NCI-H2081 (cell line): ENCODE measurements at regions not wholly inside any gene's neighbourhood (a gene's known extent, or its start where the extent isn't known, plus 50 kb on each side); places are given as distances from the start of the nearest gene placed in this dataset.

Experiments used
- DNase-seq, 2 experiments: peaks; one replicate each; lab custom pipeline; 2025; lab: John Stamatoyannopoulos, UW

DNA sequence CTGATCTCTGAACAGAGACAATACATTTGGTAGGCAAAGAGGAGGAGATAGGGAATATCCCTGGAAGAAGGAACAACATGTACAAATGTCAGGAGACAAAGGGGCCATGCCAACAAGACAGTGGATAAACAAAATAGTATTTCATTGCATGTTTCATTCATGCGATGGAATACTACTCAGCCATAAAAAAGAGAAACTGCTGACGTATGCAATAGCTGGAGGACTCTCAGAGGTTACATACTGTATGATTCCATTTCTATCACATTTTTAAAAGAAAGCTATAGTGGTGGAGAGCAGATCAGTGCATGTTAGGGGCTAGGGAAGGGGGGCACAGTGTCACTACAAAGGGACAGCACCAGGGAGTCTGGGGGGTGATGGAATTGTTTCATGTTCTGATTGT, 572.9 kb upstream of the CADM1 start:
- no peak for DNase-seq

DNA sequence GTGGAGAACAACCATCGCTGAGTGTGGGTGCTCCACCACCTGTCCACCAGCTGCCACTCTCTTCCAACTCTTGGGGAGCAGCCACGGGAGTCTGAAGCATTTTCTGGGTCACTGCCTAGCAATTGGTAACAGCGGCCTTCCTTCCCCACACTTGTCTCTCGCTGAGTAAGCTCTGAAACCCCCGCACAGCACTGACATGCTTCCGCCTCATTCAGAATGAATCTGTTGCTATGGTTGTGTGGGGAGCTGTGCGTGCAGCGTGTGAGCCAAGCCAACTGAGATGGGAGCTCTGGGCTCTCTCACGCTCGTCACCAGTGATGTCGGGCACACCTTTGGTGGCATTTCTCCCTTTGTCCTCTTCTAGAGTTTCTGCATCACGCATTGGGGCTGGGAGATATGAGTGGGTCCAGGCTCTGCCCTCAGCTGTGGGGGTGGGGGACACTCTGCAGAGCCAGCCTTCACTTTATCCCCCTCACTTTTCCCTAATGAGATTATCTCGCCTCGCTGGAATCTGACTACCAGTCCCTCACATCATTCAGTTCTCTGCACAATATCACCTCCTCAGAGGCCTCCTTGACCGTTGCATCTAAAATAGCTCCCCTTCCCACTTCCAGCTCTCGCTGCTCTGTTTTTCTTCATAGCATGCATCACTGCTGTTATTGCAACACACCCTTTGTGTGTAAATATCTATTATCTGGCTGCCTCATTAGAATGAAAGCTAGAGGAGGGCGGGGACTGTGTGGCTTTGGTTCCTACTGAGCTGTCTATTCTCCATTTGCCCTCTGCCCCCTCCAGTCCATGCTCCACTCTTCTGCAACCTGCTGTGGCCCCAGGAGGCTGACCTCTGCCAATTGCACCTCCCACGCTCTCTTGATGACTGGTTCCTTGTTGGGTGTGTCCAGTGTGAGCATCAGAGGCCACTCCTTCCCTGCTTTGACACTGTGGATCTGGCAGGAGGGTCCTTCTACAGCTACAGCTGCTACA, 569.9 kb upstream of the CADM1 start:
- DNase-seq, result peak in 1 of 2 experiments; percentile 30

DNA sequence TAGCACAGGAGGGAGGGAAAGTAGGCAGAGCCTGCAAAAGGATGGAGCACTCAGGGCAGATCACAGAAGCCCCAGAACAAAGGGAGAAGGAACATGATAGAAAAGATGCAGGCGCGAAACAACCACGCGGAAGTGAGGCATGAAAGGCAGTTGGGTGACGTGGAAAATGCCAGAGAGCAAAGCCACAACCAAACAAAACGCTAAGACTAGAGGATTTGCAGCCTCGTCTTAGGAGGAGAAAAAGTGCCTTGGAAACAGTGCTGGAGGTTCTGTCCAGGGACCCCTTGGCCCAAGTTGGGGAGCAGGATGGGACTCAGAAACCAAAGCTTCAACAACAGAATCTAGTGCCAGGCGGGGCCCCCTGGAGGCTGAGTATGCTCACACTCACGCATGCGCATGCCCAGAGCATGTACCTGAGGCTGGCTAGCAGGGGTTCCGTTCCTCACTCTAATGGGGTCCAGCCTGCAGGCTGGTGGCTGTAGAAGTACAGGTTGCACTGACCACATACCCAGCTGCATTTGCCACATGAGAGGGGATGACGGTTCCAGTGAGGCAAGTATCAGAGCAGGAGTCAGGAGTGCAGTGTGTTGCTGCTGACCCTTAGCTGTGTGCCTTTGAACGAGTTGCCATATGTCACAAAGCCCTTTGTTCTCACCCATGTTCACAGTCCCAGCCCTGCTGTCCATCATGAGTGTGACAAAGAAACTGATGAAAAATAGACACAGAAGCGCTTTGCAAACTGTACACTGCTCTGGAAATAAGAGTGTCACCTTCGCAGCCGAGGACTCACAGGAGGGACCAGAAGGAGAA, 568.6 kb upstream of the CADM1 start:
- DNase-seq, result no peak

DNA sequence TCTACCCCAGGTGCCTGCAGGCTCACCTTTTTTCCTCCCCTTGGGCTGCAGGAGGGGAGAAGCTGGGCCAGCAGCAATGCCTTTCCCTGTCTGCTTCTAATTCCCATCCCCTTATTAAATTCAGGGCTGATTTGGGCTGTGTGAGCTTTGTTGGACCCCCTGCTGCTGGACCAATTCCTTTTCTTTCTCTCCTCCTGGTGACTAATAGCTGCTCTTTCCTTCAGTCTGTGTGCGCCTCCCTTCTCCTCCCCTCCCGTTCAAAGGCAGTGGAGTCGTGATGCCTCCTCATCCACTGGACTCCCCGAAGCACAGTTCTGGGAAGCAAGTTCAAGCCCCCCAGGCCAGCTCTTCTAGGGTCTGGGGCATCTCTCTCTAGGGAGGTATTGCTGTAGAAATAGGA, 567.9 kb upstream of the CADM1 start:
- DNase-seq, result no peak

DNA sequence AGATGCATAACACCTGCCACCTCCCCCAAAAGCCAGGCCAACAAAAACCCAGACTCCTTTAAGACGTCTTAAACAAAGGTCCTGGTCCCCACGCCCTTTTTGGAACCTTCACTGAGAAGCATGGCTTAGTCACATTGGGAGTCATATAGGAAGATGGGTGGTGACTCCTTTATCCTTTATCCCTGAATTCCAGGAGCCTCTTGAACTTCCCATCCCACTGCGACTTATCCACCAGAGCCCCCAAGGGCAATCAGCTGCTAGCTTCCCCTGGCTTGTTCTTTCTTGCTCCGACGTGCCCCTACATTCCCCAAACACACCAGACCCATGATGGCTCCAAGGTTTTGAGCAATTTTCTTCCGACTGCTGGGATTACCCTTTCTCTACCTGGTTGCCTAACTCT, 567.0 kb upstream of the CADM1 start:
- no peak for DNase-seq

DNA sequence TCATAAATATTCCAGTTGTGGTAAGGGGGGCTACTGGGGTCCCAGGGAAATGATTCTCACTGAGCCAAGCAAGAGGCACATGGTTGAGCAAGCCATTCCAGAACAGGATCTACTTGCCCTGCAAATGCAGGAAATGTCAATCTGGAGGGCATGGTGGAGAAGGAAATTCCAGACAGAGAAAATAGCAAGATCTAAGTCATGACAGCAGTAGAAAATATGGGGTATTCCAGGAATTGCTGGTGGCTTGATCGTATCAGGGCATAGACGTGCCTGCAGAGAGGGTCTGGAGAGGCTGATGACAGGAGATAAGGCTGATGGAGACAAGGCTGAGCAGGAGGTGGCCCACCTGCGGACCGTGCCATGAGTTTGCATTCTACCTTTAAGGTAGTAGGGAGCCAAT, 566.3 kb upstream of the CADM1 start:
- DNase-seq, result no peak

DNA sequence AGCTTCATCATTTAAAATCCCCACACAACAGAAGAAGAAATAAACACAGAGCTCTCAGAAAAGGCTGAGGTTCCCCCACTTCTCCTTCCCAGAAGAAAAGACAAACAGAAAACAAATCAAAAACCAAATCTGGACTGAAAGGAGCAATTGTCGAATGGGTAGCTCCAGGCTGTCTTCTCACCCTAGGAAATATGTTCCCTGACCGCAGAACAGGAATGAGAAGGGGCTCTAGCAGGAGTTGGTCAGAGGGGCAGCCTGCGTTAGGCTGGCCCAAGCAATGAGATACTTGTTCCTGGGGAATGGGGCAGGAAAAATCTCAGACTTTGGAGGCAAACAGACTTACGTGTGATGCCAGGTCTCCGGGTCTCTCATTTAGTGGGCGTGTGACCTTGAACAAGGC, 562.6 kb upstream of the CADM1 start:
- DNase-seq, result no peak

DNA sequence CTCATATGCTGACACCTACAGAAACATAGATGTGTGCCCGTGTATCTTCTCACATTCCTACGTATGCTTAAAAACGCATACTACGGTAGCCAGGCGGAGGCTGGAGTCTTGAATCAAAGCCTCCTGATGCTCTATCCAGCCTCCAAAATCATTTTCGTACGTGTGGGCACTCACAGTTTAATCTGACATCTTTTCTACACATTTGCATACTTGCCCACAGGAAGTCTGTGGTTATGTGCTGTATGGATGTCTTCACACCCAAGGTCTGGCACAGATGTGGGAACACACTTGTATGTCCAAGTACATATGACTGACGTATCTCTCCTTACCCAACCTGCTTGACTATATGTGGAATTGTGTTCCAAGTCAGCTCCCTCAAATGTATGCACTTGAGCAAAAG, 561.8 kb upstream of the CADM1 start:
- DNase-seq, result no peak

DNA sequence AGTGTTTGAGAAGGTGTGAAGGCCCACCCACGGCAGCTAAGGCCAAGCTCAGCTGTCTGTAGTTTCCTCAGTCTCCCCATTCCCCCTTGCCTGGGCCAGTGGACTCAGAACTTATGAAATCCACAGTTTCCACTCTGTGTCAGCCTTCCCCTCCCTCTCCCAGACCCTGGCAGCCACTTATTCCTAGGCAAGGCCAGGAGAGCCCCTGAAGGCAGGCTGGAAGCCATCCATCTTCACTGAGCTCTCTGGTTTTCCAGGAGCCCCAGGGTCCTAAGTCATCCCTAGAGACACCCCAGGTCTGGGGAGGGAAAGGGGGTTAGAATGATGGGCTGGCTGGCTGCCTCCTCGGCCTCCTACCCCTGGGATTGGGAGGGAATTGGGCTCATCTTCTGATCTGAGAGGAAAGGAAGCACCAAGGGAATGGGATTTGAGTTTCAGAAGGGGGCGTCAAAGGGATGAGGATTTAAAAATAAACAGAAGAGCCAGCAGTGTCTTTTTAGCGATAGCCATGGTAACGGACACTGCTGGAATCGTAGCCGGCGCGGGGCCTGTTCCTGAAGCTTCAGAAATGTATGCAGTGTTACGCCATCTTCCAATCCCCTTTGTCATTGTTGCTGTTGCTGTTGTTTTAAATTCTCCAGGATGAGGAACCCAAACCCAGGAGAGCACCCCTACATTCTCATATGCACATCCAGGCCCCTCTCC, 561.1 kb upstream of the CADM1 start:
- no peak for DNase-seq

DNA sequence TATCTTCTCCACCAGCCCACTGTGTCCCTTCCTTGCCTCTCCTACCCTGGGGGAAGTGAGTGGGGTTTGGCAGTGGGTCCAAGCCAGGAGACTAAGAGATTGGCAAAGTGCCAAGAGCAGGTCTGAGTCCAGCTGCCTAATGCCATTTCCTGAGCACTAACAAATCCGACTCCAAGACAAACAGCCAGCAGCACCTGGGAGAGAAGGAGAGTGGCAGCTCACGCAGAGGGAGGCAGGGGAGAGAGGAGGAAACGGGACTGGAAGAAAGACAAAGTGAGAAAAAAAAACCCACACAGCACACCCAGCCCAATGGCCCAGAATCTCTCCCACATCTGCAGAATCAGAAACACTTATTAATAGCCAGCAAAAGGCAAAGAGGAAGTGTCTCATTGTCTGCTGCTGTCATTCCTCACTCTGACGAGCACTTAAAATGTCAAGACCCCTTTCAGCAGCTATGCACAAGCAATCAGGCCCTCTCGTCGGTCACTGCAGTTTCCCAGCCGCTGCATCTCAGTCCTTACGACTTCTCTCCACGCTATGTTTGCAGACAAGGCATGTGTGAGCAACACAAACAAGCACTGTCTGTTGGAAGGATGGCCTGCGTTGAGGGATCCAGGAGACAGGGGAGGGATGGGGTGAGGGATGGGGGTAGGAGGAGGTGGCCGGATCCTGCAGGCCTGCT, 558.4 kb upstream of the CADM1 start:
- DNase-seq, result peak; percentile 90 to 98

DNA sequence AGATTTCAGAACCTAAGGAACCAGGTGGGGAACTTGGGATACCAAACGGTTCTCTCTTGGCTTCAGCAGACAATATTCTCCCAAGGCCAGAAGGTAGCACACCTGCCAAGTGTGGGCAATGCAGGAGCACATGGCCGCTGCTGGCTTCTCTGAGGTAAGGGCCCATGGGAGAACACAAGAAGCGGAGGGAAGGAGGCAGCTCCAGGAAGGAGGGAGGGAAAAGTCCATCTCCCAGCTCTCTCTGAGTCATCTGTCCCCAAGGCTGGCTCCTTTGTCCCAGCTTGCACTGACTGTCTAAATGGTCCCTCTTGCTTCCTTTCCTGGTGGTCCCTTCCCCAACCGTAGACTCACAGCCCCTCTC, 557.9 kb upstream of the CADM1 start:
- DNase-seq, result peak in 1 of 2 experiments; percentile 65

DNA sequence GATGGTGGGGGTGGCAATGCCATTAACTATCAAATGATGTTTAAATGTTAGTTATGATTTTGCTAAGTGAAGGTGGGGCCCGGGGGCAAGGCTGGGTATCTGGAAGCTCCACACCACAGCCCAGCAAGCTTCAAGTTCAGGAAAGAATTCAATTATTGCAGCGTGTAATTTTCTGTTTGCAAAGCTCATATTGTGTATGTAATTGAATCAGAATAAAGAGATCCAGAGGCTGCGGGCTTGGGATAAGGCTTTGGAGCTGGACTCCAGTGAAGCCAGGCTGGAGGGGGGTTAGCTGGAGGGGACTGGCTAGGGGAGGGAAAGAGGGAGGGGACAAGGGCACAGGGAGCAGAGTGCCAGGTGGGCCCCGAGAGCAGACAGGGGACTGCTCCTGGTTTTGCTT, 557.1 kb upstream of the CADM1 start:
- DNase-seq, result peak; percentile 35 to 72

DNA sequence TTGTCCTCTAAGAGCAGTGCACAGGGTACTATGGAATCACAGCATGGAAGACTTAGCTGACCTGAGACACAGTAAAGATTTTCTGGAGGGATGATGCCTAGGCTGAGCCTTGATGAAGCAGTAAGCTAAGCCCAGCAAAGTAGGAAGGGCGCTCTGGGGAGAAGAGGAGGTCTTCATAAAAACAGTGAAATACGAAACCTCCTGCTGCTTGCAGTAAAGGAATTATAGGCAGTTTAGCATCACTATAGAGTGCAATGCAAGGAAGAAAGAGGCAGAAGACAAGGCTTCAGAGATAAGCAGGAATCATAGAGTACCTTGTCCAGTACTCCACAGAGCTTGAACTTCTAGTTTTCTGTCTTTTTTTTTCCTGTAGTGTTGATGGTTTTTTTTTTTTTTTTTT, 555.7 kb upstream of the CADM1 start:
- no peak for DNase-seq

DNA sequence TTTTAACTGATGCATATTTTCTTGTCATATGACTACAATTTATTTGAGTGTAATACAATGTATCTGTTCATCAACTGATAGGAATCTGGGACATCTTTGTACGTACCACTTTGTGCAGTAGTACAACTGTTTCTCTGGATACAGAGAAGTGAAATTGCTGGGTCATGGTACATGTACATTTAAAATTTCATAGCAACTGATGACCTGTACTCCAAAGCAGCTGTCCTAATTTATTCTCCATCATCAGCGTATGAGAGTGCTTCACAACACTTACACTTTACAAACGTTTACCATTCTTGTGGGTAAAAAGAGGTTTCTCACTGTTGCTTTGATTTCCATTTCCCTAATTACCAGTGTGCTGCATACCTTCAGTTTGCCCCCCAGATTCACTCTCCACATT, 552.8 kb upstream of the CADM1 start:
- no peak for DNase-seq

DNA sequence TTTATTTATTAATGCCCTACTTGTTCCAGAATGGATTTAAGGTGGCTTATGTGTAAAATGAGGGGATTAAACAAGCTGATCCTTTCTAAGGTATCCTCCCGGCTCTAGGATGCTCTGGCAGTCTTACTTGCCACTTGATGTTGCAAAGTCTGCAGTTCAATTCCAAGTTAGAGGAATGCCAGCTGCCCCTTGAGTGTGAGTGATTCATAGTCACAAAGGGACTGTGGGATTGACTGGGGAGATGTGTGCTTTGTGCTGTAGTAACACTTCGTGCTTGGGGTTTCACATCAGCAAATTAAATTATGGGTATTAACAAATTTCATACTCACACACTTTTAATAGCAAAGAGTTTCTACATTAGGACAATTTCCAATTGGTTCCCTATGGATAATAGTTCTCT, 550.8 kb upstream of the CADM1 start:
- DNase-seq, result no peak

DNA sequence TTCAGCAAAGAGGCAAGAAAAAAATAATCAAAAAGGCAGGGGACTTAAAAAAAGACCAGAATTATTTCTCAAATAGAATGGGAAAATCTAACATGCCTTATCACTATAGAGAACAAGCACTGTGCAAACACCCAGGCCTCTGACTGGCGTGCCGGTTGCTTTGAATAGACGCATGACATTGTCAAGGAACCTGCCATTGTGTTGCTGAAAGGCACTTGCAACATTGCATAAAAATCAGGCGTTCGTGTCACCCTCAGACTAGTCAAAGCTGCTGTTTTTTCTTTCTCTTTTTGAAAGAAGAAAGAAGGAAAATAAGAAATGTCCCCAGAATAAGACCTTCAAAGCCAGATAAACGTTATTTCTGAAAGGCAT, 549.3 kb upstream of the CADM1 start:
- DNase-seq, result peak in 1 of 2 experiments; percentile 62

DNA sequence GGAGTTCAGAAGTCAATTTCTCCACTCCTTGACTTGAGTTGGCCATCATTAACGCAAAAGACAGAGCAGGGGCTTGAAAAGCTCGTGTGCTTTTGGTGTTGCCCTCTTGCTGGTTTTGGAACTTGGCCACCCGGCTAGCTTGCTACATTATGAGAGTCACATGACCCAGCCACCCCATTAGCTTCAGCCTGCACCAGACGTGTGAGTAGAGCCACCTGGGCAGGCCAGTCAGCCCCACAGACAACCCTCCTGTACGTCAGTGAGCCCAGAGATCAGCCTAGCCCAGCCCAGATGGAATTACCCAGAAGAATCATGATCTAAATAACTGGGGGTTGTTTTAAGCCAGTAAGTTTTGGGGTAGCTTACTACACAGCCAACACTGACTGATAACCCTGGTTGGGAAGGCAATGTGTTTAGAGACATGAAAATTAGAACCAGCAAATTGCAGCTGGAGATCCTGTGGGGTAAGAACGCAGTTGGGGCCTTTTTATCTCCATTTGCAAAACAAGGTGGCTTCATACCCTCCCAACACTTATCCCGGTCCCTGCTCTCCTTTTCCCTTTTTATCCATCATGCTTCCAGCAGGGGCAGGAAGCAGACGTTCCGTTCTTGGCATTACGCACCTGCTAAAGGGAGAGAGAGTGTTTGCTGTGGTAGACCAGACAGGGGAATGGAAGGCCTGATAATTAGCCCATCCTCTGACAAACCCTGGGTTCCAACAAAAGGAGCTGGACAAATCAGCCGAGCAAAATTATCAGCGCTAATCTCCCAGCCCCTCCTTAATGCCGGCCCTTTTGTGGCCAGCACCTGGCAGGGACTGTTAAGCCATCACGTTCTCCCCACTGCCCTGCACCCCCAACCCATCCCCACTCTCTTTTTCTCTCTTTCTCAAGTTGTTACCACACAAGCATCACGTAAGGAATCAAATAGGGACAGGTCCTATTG, 548.7 kb upstream of the CADM1 start:
- DNase-seq, result peak; percentile 43 to 86

DNA sequence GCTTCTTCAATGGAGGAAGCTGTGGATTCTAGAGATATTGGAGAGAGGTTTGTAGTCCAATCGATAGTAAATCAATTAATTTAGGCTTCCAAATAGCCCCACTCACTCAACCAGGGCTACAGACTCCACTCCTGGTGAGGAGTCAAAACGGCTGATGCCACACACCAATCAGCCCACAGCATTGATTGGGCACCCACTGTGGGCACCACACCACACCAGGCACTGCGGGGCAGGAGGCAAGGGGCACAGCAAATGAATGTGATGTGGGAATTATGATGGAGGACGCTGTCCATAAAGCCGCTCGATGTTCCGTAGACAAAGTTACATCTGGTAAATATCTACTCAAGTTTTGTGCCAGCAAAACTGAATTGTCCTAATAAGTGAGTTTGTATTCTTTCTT, 547.3 kb upstream of the CADM1 start:
- DNase-seq, result no peak

DNA sequence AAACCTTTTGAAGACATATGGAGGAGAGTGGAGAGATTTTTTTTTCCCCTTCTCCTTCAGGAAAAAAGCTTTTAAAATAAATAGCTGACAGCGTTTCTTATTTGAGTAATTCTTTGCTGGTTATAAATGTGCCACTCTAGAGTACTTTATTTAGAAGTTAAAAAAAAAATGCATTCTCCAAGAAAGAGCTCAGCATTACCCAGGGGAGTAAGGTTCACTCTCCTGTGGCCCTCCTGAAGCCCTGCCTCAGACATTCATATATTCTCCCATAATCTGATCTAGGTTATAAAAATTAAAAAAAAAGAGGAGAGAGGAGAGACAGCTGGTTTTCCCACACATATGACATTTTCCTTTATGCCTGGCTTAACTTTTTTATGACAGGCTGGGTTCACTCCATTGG, 545.2 kb upstream of the CADM1 start:
- DNase-seq, result no peak

DNA sequence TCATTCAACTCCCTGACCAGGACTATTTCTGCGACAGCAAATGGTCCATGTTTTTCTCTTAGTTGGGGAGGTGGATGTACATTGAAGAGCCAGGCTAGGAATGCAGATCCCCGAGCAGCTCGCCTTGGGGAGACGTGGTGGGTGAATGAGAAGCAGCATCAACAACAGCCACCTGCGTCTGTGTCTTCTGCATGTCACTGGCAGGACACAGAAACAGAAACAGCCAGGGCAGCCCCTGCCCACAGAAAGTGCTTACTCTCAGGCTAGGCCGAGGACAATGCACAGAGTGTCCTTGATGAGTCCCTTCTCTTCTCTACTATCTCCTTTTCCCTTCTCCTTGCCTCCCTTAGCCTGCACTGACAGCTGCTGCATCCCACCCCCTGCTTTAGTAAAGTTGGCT, 541.9 kb upstream of the CADM1 start:
- no peak for DNase-seq

DNA sequence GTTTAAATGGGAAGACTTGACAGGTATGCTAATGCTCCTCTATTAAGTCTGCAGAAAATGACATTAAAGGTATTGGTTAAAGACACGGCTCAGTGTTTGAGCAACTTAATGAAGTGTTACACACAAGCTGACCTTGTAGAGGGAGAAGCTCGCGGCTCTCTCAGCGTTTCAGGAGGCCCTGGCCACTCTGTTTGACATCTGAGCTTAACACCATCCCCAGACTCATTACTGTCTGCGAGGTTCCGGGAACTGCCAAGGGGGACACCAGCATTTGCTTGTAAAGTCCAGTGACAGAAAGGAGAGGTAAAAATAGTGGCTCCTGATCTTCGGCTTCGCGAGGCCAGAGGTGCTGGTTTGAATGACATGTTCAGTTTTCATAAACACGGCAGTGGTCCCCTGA, 540.7 kb upstream of the CADM1 start:
- no peak for DNase-seq
